AG09309 (cell line): ENCODE measurements at regions not wholly inside any gene's neighbourhood (a gene's known extent, or its start where the extent isn't known, plus 50 kb on each side); places are given as distances from the start of the nearest gene placed in this dataset.

Source experiments
- DNase-seq: peaks from one replicate; pipeline ENCODE4 v3.0.0-alpha.2; 2010; ENCODE audit warnings: low read depth
- H3K4me3 ChIP-seq: 2 replicates; pipeline ENCODE4 v1.5.1; 2011; ENCODE audit warnings: mild to moderate bottlenecking, low read depth, low read length, moderate library complexity; ENCODE audit not compliant: control insufficient read depth
- TF ChIP-seq, protein P1 (sequence below): IDR thresholded peaks from 2 replicates; pipeline ENCODE4 v1.5.1; 2011; ENCODE audit warnings: mild to moderate bottlenecking, low read depth, low read length, inconsistent platforms; ENCODE audit not compliant: insufficient read depth, control insufficient read depth; ENCODE audit errors: missing control alignments

DNA sequence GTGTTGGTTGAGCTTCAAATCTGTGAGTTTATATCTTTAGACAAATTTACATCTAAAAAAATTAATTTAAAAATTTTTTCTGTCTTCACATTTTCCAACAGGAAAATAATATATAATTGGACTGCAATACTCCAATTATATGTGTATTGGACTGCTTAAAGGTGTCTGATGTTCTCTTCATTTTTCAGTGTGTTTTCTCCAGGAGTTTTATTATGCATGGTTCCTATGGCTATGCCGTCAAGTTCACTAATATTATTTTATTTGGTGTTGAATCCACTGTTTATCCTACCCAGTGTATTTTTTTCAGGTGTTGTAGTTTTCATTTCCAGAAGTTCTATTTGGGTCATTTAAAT lies 62.1 kb upstream of the CTLA4 start:
- no peak for DNase-seq
- TF ChIP-seq, protein P1, sequence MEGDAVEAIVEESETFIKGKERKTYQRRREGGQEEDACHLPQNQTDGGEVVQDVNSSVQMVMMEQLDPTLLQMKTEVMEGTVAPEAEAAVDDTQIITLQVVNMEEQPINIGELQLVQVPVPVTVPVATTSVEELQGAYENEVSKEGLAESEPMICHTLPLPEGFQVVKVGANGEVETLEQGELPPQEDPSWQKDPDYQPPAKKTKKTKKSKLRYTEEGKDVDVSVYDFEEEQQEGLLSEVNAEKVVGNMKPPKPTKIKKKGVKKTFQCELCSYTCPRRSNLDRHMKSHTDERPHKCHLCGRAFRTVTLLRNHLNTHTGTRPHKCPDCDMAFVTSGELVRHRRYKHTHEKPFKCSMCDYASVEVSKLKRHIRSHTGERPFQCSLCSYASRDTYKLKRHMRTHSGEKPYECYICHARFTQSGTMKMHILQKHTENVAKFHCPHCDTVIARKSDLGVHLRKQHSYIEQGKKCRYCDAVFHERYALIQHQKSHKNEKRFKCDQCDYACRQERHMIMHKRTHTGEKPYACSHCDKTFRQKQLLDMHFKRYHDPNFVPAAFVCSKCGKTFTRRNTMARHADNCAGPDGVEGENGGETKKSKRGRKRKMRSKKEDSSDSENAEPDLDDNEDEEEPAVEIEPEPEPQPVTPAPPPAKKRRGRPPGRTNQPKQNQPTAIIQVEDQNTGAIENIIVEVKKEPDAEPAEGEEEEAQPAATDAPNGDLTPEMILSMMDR = no peak
- no peak overlapping the region for H3K4me3 ChIP-seq

DNA sequence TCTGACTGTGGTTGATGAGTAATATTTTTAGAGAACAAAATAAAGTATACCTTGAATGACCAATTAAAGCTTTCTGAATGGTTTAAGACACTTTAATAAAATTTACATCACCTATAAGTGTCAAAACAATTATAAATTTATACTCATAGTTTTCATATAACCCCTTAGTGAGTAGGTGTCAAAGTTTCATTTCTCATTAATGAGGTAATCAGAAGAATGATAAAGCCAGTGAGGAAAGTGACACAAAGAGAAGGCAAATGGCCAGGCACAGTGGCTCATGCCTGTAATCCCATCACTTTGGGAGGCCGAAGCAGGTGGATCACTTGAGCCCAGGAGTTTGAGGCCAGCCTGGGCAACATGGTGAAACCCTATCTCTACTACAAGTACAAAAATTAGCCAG lies 60.8 kb upstream of the CTLA4 start:
- TF ChIP-seq, protein P1 = no peak
- H3K4me3 ChIP-seq = no peak overlapping the region
- no peak for DNase-seq

DNA sequence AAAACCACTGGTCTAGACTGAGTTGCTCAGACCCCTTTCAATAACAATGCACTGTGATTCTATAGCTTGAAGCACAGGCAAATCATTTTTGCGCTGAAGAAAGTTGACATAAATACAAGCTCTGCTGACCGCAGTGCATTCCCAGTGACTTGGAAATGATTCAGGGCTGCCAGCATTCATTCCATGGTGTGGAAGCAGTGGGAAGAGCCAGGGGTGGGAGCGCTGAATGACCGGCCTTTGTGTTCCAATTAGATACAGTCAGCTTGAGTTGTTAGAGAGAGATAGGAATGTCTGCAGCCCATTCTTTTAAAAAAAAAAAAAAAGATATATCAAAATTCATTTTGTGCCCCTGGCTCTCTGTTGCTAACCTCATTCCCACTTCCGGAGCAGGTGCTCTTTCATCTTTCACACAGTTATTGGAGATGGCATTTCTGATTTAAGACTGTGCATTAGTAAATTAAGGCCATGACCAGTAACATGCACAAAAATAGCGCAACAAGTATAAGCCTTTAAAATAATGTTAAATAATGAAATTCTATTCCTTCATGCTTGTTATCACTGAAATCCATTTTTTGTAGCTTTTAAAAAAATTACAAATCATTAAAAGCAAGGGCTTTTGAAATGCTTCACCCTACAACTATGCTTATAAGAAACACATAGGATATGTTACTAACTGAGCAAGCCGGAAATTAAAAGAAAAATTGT lies 59.4 kb upstream of the CTLA4 start:
- TF ChIP-seq, protein P1 = no peak
- H3K4me3 ChIP-seq = no peak overlapping the region
- DNase-seq = peak; percentile 78

DNA sequence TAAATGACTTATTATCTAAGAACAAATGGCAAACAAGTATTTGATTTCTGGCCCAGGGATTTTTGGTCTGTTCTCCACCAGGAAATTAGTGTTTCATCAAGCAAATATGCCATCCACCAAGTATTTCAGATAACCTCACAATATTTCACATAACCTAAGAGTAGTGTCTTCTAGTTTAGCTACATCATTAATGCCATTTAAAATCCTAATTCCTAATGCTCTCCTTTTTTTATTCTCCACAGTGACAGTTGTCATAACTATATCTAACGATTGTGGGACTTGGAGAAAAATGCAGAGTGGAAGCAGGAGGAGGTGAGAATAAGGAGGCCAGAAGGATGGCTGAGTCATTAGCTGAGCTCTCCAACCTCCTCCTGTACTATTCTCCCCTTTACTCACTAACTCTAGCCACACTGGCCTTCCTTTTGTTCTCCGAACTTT lies 58.5 kb upstream of the CTLA4 start:
- no peak for DNase-seq
- TF ChIP-seq, protein P1 = no peak
- H3K4me3 ChIP-seq = no peak overlapping the region

DNA sequence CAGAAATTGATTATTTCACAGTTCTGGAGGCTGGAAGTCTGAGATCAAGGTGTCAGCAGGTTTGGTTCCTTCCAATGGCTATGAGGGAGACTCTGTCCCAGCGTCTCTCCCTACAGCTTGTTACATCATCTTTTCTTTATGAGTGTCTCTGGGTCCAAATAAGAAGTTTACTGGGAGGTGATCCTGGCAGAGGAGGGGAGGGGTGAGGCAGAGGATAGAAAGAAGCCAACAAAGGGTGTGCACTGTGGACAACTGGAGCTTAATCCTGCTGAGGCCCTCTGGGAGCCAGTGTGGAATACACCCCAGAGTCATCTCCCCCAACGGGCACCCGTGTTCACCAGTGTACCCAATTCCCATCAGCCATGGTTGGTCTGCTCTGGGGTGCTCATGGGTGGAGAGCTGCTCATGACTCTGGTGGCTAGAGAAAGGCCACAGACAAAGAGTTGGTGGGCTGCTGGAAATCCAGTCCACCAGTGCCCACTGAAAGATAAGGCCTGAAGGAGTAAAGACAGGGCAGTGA lies 57.5 kb upstream of the CTLA4 start:
- no peak for DNase-seq
- H3K4me3 ChIP-seq = no peak overlapping the region
- TF ChIP-seq, protein P1 = no peak

DNA sequence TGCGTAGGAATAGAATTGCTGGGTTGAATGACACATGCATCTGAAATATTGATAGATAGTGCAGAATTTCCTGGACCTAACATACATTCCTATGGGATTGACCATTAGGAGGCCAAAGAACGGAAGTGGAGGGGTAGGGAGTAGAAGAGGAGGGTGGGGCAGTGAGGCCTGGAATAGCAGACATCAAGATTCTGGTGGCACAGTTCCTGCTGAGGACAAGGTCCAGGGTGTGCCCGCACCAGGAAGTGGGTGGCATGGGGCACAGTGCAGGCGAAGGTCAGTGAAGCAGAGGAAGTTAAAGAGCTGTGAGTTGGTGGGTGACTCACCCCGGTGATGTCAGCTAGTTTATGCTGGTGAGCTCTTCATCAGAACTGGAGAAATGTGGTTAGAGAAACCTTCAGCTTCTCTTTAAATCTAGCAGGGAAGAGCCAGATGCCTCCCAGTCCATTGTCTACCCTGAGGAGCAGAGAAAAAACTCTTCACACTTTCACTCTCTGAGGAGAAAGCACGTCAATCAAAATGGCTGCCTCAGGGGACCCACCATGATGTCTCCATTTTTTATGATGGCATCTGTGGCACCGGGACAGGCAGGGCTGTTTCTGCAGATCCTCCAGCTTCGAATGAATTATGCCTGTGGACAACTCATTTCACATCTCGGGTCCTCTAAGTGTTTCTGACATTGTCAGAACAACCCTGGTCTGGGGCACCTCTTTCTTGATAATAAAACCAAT lies 55.9 kb upstream of the CTLA4 start:
- H3K4me3 ChIP-seq = no peak overlapping the region
- TF ChIP-seq, protein P1 = no peak
- peak; percentile 73 for DNase-seq
